ENCODE measurements at regions not wholly inside any gene's neighbourhood (a gene's known extent, or its start where the extent isn't known, plus 50 kb on each side); places are given as distances from the start of the nearest gene placed in this dataset.
"Not testable (repeated sequence)": the region's sequence is repeated elsewhere in the genome, so short reads cannot be mapped to it uniquely, and the experiment has no call there.

DNA sequence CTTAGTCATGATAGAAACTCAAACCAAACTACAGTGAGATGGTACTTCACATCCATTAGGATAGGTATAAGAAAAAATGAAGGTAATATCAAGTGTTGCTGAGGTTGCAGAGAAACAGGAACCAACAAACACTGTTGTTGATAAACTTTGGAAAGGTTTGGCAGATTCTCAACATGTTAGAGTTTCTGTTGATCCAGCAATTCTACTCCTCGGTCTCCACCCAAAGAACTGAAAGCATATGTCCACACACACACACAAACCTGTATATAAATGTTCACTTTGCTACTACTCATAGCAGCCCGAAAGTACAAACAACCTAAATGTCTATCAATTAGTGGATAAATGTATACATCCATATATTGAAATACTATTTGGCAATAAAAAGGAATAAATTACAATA is 128.3 kb upstream of the CARMIL1 start:
- in situ Hi-C loops (cut with HindIII; ENCODE audit: low sequenced_read_pairs): no loop called here

DNA sequence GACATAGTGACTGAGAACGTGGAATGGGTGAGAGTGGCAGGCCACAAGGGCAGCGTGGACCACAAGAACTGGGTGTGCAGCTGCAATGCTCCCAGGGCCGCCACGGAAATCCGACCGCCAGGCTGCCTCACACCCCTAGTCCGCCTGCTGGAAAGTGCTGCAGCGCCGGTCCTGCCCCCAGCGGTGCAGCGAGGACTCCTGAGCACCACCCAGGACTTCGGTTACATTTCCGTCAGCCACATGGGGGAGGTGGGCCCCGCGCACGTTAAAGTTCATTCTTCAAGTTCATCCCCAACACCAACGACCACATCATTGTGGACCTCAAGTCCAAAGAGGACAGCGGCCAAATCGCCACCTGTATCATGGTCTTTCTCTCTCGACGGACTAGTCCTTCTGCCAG is 126.1 kb upstream of the CARMIL1 start:
- in situ Hi-C loops (cut with HindIII; ENCODE audit: low sequenced_read_pairs): no loop called here

DNA sequence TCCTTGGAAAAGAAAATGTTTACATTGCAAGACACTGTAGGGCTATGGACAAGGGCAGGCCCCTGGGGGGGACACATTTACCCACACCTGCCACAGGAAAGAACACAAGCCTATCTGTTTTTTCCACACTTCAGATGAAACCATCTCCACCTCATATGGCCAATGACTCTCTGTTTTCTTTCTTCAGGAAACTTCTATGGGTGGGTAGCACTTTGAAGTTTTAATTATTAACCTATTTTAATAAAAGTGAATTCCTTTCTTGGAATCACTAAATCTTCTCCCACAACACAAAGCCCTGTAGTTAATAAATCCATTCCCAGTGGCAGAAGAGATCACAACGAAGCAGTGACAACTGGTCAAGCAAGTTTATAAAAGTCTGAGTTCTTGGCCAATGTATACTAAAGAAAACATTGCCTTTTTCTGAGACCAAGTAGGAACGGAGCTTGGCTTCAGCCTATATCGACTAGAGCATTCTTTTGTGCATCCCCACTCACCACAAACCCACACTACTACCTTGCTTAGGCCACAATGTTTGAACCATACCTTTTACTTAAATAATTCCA is 125.1 kb upstream of the CARMIL1 start:
- in situ Hi-C loops (cut with HindIII; ENCODE audit: low sequenced_read_pairs): no loop called here

DNA sequence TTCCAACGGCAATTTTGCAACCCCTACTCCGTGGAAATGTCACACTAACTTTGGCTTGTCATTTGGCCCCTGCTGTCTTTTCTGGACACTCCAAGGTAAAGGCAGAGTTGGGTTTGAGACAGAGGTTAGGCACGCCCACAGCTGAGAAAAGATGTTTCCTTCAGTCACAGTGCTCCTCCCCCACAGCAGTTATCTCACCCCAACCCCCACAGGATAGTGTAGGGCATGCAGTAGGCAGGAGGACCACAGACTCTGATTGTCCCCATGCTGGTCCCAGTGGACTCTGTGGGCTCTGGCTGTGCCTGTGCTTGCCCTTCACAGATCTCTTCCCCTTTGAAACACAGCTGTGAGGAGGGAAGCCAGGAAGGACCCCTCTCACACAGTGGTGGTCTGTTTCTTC is 124.0 kb upstream of the CARMIL1 start:
- in situ Hi-C loops (cut with HindIII; ENCODE audit: low sequenced_read_pairs): no loop called here

DNA sequence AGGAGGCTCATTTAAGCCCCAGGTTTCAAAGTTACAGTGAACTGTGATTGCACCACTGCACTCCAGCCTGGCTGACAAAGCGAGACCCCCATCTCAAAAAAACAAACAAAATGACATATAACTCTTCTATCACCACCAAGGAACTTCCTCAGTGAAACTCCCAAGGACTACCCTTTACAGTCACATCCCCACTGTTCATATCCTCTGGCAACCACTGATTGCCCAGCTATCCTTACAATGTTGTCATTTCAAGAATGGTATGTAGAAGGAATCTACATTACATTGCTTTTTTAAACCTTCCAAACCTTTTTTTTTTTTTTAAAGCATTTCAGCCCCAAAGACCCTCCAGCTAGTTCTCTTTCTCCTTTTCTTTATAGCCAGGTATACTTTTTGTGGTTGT is 123.1 kb upstream of the CARMIL1 start:
- in situ Hi-C loops (cut with HindIII; ENCODE audit: low sequenced_read_pairs): no loop called here

DNA sequence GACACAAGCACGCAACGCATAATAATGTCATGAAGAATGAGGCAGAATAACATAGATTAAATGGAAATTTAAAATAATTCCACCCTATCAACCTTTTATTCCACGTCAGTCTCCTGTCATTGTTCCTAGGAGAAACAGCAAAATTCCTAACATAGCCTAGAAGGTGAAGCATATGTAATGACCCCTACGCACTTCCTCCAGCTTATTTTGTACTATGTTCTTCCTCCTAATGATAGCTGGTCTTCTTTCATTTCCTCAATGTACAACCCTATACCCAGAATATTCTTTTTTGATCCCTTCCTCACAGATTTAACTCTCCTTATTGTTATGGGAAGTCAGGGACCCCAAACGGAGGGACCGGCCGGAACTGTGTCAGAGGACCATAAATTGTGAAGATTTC is 122.0 kb upstream of the CARMIL1 start:
- in situ Hi-C loops (cut with HindIII; ENCODE audit: low sequenced_read_pairs): no loop called here

DNA sequence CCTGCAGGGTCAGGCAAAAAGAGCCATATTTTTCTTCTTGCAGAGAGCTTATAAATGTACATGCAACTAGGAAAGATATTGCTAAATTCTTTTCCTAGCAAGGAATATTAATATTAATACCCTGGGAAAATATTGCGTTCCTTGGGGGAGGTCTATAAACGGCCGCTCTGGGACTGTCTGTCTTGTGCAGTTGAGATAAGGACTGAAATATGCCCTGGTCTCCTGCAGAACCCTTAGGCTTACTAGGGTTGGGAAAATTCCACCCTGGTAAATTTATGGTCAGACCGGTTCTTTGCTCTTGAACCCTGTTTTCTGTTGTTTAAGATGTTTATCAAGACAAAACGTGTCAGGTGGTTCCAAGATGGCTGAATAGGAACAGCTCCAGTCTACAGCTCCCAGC is 121.3 kb upstream of the CARMIL1 start:
- in situ Hi-C loops (cut with HindIII; ENCODE audit: low sequenced_read_pairs): no loop called here

DNA sequence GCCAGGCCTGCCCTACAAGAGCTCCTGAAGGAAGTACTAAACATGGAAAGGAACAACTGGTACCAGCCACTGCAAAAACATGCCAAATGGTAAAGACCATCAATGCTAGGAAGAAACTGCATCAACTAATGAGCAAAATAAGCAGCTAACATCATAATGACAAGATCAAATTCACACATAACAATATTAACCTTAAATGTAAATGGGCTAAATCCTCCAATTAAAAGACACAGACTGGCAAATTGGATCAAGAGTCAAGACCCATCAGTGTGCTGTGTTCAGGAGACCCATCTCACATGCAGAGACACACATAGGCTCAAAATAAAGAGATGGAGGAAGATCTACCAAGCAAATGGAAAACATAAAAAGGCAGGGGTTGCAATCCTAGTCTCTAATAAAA is 119.0 kb upstream of the CARMIL1 start:
- in situ Hi-C loops (cut with HindIII; ENCODE audit: low sequenced_read_pairs): not testable (repeated sequence)

DNA sequence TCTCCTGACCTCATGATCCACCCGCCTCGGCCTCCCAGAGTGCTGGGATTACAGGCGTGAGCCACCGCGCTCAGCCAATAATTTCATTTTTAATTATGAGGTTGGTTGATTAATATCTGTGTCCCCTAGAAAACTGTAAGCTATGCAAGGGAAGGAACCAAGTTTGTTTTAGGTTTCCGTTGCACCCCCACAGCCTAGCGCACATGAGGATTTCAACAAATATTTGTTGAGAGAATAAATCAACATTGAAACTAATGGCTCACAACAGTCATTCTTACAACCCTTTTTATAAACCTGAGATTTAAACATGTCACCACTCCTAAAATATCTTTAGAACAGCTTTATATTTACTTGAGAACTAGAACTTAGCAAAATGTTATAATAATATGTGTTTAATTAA is 114.0 kb upstream of the CARMIL1 start:
- in situ Hi-C loops (cut with HindIII; ENCODE audit: low sequenced_read_pairs): no loop called here

DNA sequence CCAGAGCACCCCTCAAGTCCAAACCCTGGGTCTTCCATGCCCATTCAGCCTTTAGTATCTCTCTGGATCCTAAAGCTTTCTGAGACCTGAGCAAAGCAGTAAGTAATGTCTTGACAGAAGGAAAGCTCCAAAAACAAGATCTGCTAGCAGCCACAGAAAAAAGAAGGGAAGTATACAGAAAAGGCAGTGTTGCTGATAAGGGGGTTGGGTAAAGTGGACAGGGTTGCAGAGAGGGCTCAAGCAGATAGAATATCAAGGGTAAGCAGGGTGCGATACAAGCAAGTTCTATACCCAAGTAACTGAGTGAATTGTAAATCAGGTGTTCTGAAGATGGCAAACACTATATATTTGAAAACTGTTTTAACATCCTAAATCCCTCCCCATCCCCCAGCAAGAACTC is 113.4 kb upstream of the CARMIL1 start:
- in situ Hi-C loops (cut with HindIII; ENCODE audit: low sequenced_read_pairs): no loop called here

DNA sequence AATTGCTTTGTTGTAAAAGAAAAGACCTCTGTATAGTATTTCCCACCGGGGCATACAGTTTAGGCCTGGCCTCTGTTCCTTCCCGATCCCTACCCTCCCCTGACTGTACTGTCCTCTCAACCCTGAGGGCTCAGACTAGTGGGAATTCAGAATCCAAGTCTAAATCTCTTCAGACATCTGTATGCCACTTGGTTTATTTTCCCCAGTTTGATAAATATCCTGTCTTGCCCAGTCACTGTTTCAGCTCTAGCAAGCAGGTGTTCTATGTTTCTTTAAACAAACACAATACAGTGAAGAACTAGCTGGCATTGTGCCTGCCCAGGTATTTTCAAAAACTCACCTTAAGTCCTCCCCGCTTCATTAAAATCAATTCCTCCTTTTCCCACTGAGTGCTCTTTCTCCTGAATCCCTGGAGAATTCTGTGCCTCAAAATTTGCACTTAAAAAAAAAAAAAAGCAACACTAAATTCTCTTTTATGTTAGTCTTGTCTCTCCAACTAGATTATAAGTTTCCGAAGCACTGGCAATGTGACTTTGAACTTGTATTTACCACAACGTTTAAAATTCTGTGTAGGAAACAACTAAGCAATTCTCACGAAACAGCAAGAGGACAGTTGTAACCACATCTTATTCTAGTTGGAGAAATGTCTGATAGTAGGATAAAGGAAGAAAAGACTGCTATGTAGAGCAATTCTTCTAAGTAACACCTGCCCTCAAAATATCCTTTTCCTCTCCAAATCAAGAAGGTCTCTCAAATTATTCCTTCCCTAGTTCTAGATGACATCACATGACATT is 112.0 kb upstream of the CARMIL1 start:
- in situ Hi-C loops (cut with HindIII; ENCODE audit: low sequenced_read_pairs): no loop called here

DNA sequence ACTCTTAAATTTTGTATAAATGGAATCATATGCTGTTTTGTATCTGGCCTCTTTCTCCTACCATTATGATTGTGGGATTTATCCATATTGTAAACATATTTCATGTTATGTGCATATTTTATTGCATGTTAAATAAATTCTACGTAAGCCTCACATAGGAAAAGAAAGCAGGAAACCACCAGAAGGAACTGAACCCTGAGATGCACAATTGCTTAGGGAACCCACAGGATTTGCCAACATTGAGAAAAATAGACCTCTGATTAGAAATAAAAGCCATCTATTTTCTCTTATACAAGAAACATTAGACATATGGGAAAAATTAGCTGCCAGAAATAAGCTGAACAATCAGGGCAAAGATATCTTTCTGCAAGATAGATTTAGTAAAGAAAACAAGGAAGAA is 111.2 kb upstream of the CARMIL1 start:
- in situ Hi-C loops (cut with HindIII; ENCODE audit: low sequenced_read_pairs): no loop called here

DNA sequence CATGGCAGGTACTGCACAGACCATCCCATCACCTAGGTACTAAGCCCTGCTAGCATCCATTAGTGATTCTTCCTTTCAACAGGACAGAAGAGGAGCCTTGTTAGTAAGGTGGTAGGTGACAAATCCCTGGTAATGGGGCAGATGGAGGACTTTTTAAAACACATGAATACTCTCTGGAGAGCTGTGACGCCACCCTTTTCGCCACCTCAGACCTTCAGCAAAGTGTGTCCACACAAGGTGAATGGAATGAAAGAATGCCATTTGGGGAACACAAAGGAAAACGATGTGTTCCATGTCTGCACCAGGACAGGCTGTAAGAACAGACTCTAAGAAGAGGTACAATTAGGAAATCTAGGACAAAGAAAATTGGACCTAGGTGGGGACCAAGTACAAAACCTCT is 110.5 kb upstream of the CARMIL1 start:
- in situ Hi-C loops (cut with HindIII; ENCODE audit: low sequenced_read_pairs): no loop called here

DNA sequence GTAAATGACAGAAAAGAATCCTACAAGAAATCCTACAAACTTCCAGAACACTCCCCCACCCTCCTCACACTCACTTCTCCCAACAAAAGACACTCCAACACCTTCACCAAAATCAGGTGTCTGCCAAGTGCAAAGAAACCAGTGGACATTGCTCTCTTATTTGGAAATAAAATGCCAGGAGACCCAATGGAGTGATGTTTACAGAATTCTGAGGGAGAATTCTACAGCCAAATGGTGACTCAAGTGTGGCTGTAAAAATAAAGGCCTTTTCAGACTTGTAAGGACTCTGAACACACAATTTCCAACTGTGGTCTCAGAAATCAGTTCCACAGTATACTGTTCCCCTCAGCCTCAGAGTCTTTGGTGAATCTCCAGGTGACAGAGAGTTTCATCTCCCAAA is 109.6 kb upstream of the CARMIL1 start:
- in situ Hi-C loops (cut with HindIII; ENCODE audit: low sequenced_read_pairs): no loop called here

DNA sequence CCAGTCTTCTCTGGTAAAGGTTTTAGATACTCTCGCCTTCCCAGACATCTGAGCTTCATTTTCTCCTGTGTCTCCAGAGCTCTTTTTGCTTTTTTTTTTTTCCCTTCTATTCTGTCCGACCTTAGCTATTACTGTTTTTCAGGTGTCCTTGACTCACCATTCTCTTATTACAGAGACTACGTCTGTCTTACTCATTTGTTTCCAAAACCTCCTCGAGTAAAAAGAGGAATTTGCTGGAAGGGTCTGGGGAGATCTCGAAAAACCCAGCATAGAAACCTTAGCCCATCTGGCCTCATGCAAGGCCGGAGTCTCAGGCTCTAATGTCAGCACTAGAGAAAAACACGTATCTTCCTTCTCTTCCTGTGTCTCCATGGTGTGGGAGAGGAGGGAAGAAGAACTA is 109.2 kb upstream of the CARMIL1 start:
- in situ Hi-C loops (cut with HindIII; ENCODE audit: low sequenced_read_pairs): no loop called here

DNA sequence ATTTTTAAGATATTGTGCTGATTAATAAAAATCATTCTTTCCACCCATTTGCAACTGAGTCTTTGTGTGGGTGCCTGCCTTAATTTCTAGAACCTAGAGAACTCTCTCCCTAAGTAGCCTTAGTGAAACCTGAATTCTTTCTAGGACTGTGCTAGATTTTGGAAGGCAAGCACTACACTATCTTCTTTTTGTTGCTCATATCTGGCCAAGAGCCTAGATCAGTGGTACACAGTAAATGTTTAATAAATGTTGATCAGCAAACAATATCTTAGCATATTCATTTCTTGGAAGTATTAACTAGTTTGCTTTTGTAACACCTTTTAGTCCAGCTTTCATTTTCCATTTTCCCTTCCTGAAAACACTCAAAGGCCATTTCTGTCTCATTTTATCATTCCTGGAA is 108.5 kb upstream of the CARMIL1 start:
- in situ Hi-C loops (cut with HindIII; ENCODE audit: low sequenced_read_pairs): no loop called here

DNA sequence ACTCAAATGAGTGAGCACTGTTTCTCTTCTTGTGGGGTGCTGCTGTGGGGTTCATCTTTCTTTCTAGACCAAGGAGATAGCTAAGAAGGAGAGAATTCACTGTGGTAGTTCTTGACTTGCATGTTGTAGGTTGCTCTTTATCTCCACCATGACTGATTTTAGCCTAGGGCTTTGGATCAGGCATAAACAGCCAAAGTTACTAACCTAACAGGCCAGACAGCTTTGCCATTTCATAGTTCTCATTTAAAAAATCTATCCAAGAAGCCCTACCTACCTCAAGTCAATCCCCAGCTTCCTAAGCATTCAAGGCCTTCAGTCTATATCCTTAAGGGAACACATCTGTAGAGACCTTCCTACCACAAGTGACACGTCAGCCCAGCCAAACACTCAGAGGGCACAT is 107.9 kb upstream of the CARMIL1 start:
- in situ Hi-C loops (cut with HindIII; ENCODE audit: low sequenced_read_pairs): no loop called here

DNA sequence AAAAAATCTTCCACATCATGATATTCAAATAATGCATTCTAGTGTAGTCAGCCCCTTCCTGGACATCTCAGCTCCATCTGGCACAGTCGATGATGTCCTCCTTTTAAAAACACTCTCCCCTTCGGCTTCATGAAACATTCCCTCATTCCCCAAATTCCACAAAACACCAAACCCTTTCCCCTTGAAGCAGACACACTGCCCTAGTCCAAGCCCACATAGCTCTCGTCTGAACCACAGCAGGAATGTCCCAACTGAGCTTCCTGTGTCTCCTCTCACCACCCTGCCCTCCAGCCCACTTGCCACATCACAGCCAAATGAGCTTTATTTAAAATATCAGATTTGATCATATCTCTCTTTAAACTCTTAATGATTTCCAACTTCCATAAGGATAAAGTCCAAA is 106.4 kb upstream of the CARMIL1 start:
- in situ Hi-C loops (cut with HindIII; ENCODE audit: low sequenced_read_pairs): no loop called here

DNA sequence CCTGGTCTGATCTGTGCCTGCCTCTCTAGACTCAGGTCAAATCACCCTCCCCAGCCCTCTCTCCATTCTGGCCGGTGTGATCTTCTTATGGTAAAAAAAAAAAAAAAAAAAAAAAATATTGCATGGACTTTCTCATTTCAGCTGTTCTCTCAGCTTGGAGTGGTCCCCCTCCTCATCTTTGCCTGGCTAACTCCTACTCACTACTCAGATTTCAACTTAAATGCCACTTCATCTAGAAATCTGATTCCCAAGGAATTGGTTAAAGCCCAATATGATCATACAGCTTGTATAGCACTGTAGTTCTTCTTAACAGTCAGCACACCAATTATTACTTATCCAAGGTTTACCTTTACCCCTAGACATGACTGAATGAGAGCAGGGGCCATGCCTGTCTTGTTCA is 105.9 kb upstream of the CARMIL1 start:
- in situ Hi-C loops (cut with HindIII; ENCODE audit: low sequenced_read_pairs): no loop called here

DNA sequence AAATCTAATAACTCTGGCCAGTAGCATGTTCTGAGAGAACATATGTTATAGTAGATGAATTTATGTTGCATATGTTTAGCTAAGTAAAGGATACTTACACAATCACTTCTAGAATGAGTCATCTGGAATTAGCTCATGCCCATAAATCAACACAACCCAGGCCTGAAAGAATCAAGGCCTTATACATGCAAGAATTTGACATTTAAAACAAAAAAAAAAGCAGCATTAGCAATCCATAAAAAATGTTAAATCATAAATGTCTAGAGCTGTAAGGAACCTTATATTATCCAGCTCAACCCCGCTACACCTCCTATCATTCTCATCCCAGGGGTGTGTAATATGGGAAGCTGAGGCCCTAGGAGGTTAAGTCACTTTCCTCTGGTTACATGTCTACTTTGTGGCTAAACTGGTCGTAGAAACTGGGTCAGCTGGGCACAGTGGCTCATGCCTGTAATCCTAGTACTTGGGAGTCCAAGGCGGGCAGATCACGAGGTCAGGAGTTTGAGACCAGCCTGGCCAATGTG is 105.2 kb upstream of the CARMIL1 start:
- in situ Hi-C loops (cut with HindIII; ENCODE audit: low sequenced_read_pairs): no loop called here

DNA sequence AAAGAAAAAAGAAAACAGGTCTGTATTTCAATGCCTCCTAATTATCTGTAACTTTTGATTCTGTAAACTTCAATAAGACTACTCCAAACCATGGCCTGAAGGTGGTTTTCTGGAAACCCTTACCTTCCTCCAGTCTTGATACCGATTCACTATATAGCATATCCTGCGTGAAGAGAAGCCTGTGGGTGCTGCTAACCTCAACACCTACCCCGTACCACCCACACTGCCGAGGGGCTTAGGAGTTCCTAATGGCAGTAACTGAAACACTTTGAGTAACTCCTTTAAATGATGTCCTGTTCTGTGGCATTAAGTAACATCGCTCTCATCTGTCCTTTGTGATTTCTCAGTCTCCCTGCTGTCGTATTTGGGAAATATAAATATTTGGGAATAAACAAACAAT is 104.5 kb upstream of the CARMIL1 start:
- in situ Hi-C loops (cut with HindIII; ENCODE audit: low sequenced_read_pairs): no loop called here

DNA sequence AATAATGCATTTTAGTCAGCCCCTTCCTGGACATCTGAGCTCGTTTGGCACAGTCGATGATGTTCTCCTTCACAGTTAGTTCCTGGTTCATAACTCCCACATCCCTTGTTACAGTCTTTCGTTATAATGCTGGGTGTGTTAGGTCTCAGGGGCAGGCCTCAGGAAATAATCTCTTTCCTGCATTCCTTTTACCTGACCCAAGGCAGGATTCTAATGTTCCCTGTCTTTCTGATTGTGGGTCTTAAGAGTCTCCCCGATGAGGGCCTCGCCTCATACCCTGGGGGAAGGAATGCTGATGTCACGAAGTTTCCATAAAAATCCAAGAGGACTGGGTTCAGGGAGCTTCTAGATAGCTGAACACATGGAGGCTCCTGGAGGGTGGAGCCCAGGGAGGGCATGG is 104.0 kb upstream of the CARMIL1 start:
- in situ Hi-C loops (cut with HindIII; ENCODE audit: low sequenced_read_pairs): no loop called here

DNA sequence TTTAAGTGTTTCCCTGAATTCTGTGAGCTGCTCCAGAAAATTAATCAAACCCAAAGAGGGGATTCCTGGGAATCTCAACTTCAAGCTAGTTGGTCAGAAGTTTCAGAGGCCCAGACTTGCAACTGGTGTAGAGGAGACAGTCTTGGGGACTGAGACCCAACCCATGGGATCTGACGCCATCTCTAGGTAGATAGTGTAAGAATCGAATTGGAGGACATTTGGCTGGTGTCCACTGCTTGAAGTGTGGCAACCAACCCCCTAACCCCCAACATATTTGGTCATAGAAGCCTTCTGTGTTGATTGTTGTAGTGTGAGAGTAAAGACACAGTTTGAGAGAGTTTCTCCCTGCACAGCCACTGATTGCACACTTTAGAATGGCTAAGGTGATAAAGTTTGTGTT is 103.5 kb upstream of the CARMIL1 start:
- in situ Hi-C loops (cut with HindIII; ENCODE audit: low sequenced_read_pairs): no loop called here
